CD8-positive, alpha-beta memory T cell (primary cell): ENCODE measurements at regions not wholly inside any gene's neighbourhood (a gene's known extent, or its start where the extent isn't known, plus 50 kb on each side); places are given as distances from the start of the nearest gene placed in this dataset.
A peak's percentile ranks its signal among the peaks of the same experiment; 100 is the strongest.

Experiments
- CTCF ChIA-PET: fragments of 350-600 bp; sonication (Branson Sonifier 250); formaldehyde crosslinking; loops from one replicate; lab custom pipeline; 2021; ENCODE audit warnings: antibody characterized with exemption; lab: Charles Lee
- POLR2A ChIA-PET: fragments of 350-600 bp; sonication (Branson Sonifier 250); formaldehyde crosslinking; loops from one replicate; lab custom pipeline; 2021; ENCODE audit warnings: antibody characterized with exemption; lab: Charles Lee
- DNase-seq, 5 donors: peaks; one replicate each; pipeline versions ENCODE4 v3.0.0 to v3.0.0-alpha.2; 2020 to 2022; ENCODE audit warnings: mixed read lengths in 1 of 5
- H3K27ac ChIP-seq: one replicate; pipeline ENCODE4 v1.7.0; 2013; ENCODE audit warnings: low read depth, mild to moderate bottlenecking, low read length, moderate library complexity
- H3K27me3 ChIP-seq: 2 replicates; pipeline ENCODE4 v1.7.0; 2013; ENCODE audit warnings: low read length, mild to moderate bottlenecking; ENCODE audit not compliant: insufficient read depth, poor library complexity, severe bottlenecking
- H3K36me3 ChIP-seq: 2 replicates; pipeline ENCODE4 v1.7.0; 2013; ENCODE audit warnings: mild to moderate bottlenecking, low read length, moderate library complexity; ENCODE audit not compliant: insufficient read depth
- H3K4me1 ChIP-seq: 2 replicates; pipeline ENCODE4 v1.7.0; 2013; ENCODE audit warnings: mild to moderate bottlenecking, low read length, moderate library complexity; ENCODE audit not compliant: insufficient read depth
- H3K4me3 ChIP-seq: 2 replicates; pipeline ENCODE4 v1.7.0; 2013; ENCODE audit warnings: mild to moderate bottlenecking, low read length
- H3K9me3 ChIP-seq: 2 replicates; pipeline ENCODE4 v1.7.0; 2013; ENCODE audit warnings: mild to moderate bottlenecking, low read length
- H3K27ac Mint-ChIP-seq, 8 donors: one replicate each; pipeline ENCODE4 v1.8.0; 2020 to 2021; ENCODE audit warnings: mixed read lengths in 8 of 8, mild to moderate bottlenecking in 6 of 8, inconsistent platforms in 3 of 8, moderate library complexity in 3 of 8
- H3K27me3 Mint-ChIP-seq, 2 donors: one replicate each; pipeline ENCODE4 v1.8.0; 2020 to 2021; ENCODE audit warnings: mixed read lengths in 2 of 2, mild to moderate bottlenecking in 1 of 2, moderate library complexity in 1 of 2
- H3K36me3 Mint-ChIP-seq, 3 donors: one replicate each; pipeline ENCODE4 v1.8.0; 2020 to 2021; ENCODE audit warnings: mixed read lengths in 3 of 3, inconsistent platforms in 1 of 3, mild to moderate bottlenecking in 1 of 3
- H3K4me1 Mint-ChIP-seq, 3 donors: one replicate each; pipeline ENCODE4 v1.8.0; 2020 to 2021; ENCODE audit warnings: mixed read lengths in 3 of 3, inconsistent platforms in 1 of 3, mild to moderate bottlenecking in 1 of 3
- H3K4me3 Mint-ChIP-seq, 7 donors: one replicate each; pipeline ENCODE4 v1.8.0; 2020 to 2021; ENCODE audit warnings: mixed read lengths in 7 of 7, mild to moderate bottlenecking in 6 of 7, moderate library complexity in 4 of 7, inconsistent platforms in 2 of 7
- H3K9me3 Mint-ChIP-seq, 5 donors: one replicate each; pipeline ENCODE4 v1.8.0; 2020 to 2022; ENCODE audit warnings: mixed read lengths in 5 of 5, mild to moderate bottlenecking in 3 of 5, moderate library complexity in 2 of 5, inconsistent platforms in 1 of 5

- no peak overlapping the region for H3K4me3 ChIP-seq
- POLR2A ChIA-PET: no interaction called here
- peaks cover 0 to 2% (median 2%) of the 10 kb centered on the region in 5 donors for H3K9me3 Mint-ChIP-seq
- H3K27ac ChIP-seq: no peak overlapping the region
- H3K4me1 ChIP-seq: no peaks in the 10 kb centered on the region
- no peaks in the 10 kb centered on the region for H3K27me3 ChIP-seq
- H3K27me3 Mint-ChIP-seq: peaks cover 4 to 9% of the 10 kb centered on the region in 2 donors
- no peak overlapping the region for H3K4me3 Mint-ChIP-seq
- H3K27ac Mint-ChIP-seq: no peak overlapping the region
- no peaks in the 10 kb centered on the region for H3K4me1 Mint-ChIP-seq
- CTCF ChIA-PET: no interaction called here
- no peak for DNase-seq
- H3K36me3 Mint-ChIP-seq: no peaks in the 10 kb centered on the region
- no peaks in the 10 kb centered on the region for H3K36me3 ChIP-seq
- no peaks in the 10 kb centered on the region for H3K9me3 ChIP-seq
Observed at GRCh38 chr20:23245553-23246181, 104.9 kb upstream of the NXT1 start.

- POLR2A ChIA-PET: no interaction called here
- Mint-ChIP-seq H3K4me1 (no peaks in the 10 kb centered on the region), H3K27ac (no peak overlapping the region), H3K4me3 (no peak overlapping the region), H3K27me3 (peaks cover 4 to 9% of the 10 kb centered on the region in 2 donors), H3K9me3 (peaks cover 0 to 4% (median 2%) of the 10 kb centered on the region in 5 donors), H3K36me3 (no peaks in the 10 kb centered on the region)
- no peak for DNase-seq
- Histone ChIP-seq H3K9me3 (no peaks in the 10 kb centered on the region), H3K4me3 (no peak overlapping the region), H3K4me1 (no peaks in the 10 kb centered on the region), H3K36me3 (no peaks in the 10 kb centered on the region), H3K27me3 (no peaks in the 10 kb centered on the region), H3K27ac (no peak overlapping the region)
- CTCF ChIA-PET: no interaction called here
Observed at GRCh38 chr20:23244916-23245552, 105.6 kb upstream of the NXT1 start.

- Mint-ChIP-seq H3K27me3 (peaks cover 5 to 9% of the 10 kb centered on the region in 2 donors), H3K9me3 (peaks cover 6 to 9% (median 7%) of the 10 kb centered on the region in 5 donors), H3K4me1 (no peaks in the 10 kb centered on the region), H3K36me3 (no peaks in the 10 kb centered on the region), H3K4me3 (no peak overlapping the region), H3K27ac (no peak overlapping the region)
- no peaks in the 10 kb centered on the region for H3K36me3 ChIP-seq
- CTCF ChIA-PET: no interaction called here
- no peaks in the 10 kb centered on the region for H3K27me3 ChIP-seq
- H3K4me3 ChIP-seq: no peak overlapping the region
- H3K9me3 ChIP-seq: no peaks in the 10 kb centered on the region
- DNase-seq: no peak
- H3K4me1 ChIP-seq: no peaks in the 10 kb centered on the region
- H3K27ac ChIP-seq: no peak overlapping the region
- POLR2A ChIA-PET: no interaction called here
Observed at GRCh38 chr20:23244156-23244915, 106.3 kb upstream of the NXT1 start.

GRCh38 chr20:23243791-23244155 is 106.8 kb upstream of the NXT1 start:
- no peaks in the 10 kb centered on the region for H3K36me3 Mint-ChIP-seq
- POLR2A ChIA-PET: no interaction called here

GRCh38 chr20:23242556-23243180 is 107.9 kb upstream of the NXT1 start:
- no peak for DNase-seq
- peaks cover 7 to 9% of the 10 kb centered on the region in 2 donors for H3K27me3 Mint-ChIP-seq
- Histone ChIP-seq H3K36me3 (no peaks in the 10 kb centered on the region), H3K27me3 (no peaks in the 10 kb centered on the region), H3K4me1 (no peaks in the 10 kb centered on the region), H3K4me3 (no peak overlapping the region), H3K9me3 (no peaks in the 10 kb centered on the region), H3K27ac (no peak overlapping the region)
- H3K27ac Mint-ChIP-seq: peak overlapping the region in 1 of 8 donors; percentile 2
- ChIA-PET POLR2A (no interaction called here), CTCF (no interaction called here)
- no peaks in the 10 kb centered on the region for H3K36me3 Mint-ChIP-seq
- H3K9me3 Mint-ChIP-seq: peaks cover 14 to 18% (median 18%) of the 10 kb centered on the region in 5 donors
- no peak overlapping the region for H3K4me3 Mint-ChIP-seq
- no peaks in the 10 kb centered on the region for H3K4me1 Mint-ChIP-seq

More at GRCh38 chr20:23243791-23244155, 106.8 kb upstream of the NXT1 start:
- H3K36me3 ChIP-seq: no peaks in the 10 kb centered on the region
- H3K27me3 ChIP-seq: no peaks in the 10 kb centered on the region
- CTCF ChIA-PET: no interaction called here
- Mint-ChIP-seq H3K4me1 (no peaks in the 10 kb centered on the region), H3K9me3 (peaks cover 9 to 12% (median 11%) of the 10 kb centered on the region in 5 donors), H3K27ac (no peak overlapping the region), H3K4me3 (no peak overlapping the region), H3K27me3 (peaks cover 5 to 9% of the 10 kb centered on the region in 2 donors)
- no peak overlapping the region for H3K27ac ChIP-seq
- H3K4me3 ChIP-seq: no peak overlapping the region
- DNase-seq: no peak
- H3K4me1 ChIP-seq: no peaks in the 10 kb centered on the region
- no peaks in the 10 kb centered on the region for H3K9me3 ChIP-seq

GRCh38 chr20:23242104-23242503 is 108.5 kb upstream of the NXT1 start:
- H3K4me1 Mint-ChIP-seq: no peaks in the 10 kb centered on the region
- H3K27ac Mint-ChIP-seq: peak overlapping the region in 1 of 8 donors; percentile 2
- no peaks in the 10 kb centered on the region for H3K36me3 Mint-ChIP-seq
- POLR2A ChIA-PET: no interaction called here
- H3K27me3 Mint-ChIP-seq: peaks cover 7 to 9% of the 10 kb centered on the region in 2 donors
- Histone ChIP-seq H3K4me1 (no peaks in the 10 kb centered on the region), H3K4me3 (no peak overlapping the region), H3K9me3 (no peaks in the 10 kb centered on the region), H3K27ac (no peak overlapping the region), H3K27me3 (no peaks in the 10 kb centered on the region), H3K36me3 (no peaks in the 10 kb centered on the region)
- no peak overlapping the region for H3K4me3 Mint-ChIP-seq
- DNase-seq: no peak
- peaks cover 14 to 22% (median 20%) of the 10 kb centered on the region in 5 donors for H3K9me3 Mint-ChIP-seq
- CTCF ChIA-PET: no interaction called here

GRCh38 chr20:23241416-23241815 is 109.2 kb upstream of the NXT1 start:
- ChIA-PET CTCF (no interaction called here), POLR2A (no interaction called here)
- no peak overlapping the region for H3K4me3 Mint-ChIP-seq
- no peaks in the 10 kb centered on the region for H3K36me3 ChIP-seq
- peaks cover 7 to 9% of the 10 kb centered on the region in 2 donors for H3K27me3 Mint-ChIP-seq
- H3K27ac Mint-ChIP-seq: no peak overlapping the region
- H3K27ac ChIP-seq: no peak overlapping the region
- peaks cover 14 to 24% (median 20%) of the 10 kb centered on the region in 5 donors for H3K9me3 Mint-ChIP-seq
- H3K4me1 ChIP-seq: no peaks in the 10 kb centered on the region
- no peaks in the 10 kb centered on the region for H3K9me3 ChIP-seq
- no peak for DNase-seq
- H3K27me3 ChIP-seq: no peaks in the 10 kb centered on the region
- H3K4me1 Mint-ChIP-seq: no peaks in the 10 kb centered on the region
- no peaks in the 10 kb centered on the region for H3K36me3 Mint-ChIP-seq
- no peak overlapping the region for H3K4me3 ChIP-seq

- Mint-ChIP-seq H3K9me3 (peaks cover 14 to 24% (median 21%) of the 10 kb centered on the region in 5 donors), H3K4me1 (no peaks in the 10 kb centered on the region)
Observed at GRCh38 chr20:23240519-23240918, 110.1 kb upstream of the NXT1 start.

More at GRCh38 chr20:23240519-23240918, 110.1 kb upstream of the NXT1 start:
- no peak overlapping the region for H3K4me3 ChIP-seq
- ChIA-PET CTCF (no interaction called here), POLR2A (no interaction called here)
- Mint-ChIP-seq H3K27ac (no peak overlapping the region), H3K4me3 (no peak overlapping the region), H3K27me3 (peaks cover 7 to 9% of the 10 kb centered on the region in 2 donors), H3K36me3 (no peaks in the 10 kb centered on the region)
- H3K27me3 ChIP-seq: no peaks in the 10 kb centered on the region
- H3K27ac ChIP-seq: no peak overlapping the region
- no peaks in the 10 kb centered on the region for H3K9me3 ChIP-seq
- DNase-seq: no peak
- H3K4me1 ChIP-seq: no peaks in the 10 kb centered on the region
- H3K36me3 ChIP-seq: no peaks in the 10 kb centered on the region
